ENCODE measurements at regions not wholly inside any gene's neighbourhood (a gene's known extent, or its start where the extent isn't known, plus 50 kb on each side); places are given as distances from the start of the nearest gene placed in this dataset.

- no peaks in the 10 kb centered on the region for H3K79me2 ChIP-seq
- no peak overlapping the region for H3K4me3 ChIP-seq
- H3K9me3 ChIP-seq (ENCODE audit: low read depth), result no peaks in the 10 kb centered on the region
- peaks cover 3% of the 10 kb centered on the region for H3K4me1 ChIP-seq (ENCODE audit: insufficient read depth)
- no peaks in the 10 kb centered on the region for H3K36me3 ChIP-seq (replicated peaks; ENCODE audit: insufficient read depth, low read depth)
- H3K4me2 ChIP-seq, result no peak overlapping the region
- H4K20me1 ChIP-seq (ENCODE audit: insufficient read depth, poor library complexity, severe bottlenecking), result no peaks in the 10 kb centered on the region
- DNase-seq (ENCODE audit: low spot score), result no peak
- TF ChIP-seq EZH2phosphoT487 (IDR thresholded peaks at IDR 0.05; ENCODE audit: low read depth, severe bottlenecking, unreplicated experiment) (no peak), EZH2 (IDR thresholded peaks at IDR 0.05; ENCODE audit: borderline replicate concordance) (no peak)
- TF ChIP-seq, protein P1, sequence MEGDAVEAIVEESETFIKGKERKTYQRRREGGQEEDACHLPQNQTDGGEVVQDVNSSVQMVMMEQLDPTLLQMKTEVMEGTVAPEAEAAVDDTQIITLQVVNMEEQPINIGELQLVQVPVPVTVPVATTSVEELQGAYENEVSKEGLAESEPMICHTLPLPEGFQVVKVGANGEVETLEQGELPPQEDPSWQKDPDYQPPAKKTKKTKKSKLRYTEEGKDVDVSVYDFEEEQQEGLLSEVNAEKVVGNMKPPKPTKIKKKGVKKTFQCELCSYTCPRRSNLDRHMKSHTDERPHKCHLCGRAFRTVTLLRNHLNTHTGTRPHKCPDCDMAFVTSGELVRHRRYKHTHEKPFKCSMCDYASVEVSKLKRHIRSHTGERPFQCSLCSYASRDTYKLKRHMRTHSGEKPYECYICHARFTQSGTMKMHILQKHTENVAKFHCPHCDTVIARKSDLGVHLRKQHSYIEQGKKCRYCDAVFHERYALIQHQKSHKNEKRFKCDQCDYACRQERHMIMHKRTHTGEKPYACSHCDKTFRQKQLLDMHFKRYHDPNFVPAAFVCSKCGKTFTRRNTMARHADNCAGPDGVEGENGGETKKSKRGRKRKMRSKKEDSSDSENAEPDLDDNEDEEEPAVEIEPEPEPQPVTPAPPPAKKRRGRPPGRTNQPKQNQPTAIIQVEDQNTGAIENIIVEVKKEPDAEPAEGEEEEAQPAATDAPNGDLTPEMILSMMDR (IDR thresholded peaks at IDR 0.05; ENCODE audit: poor library complexity), result no peak
- H3K27me3 ChIP-seq, result no peaks in the 10 kb centered on the region
- no peak overlapping the region for H3K27ac ChIP-seq
- H2AFZ ChIP-seq, result no peak overlapping the region
- whole genome bisulfite sequencing (ENCODE audit: low lambda C conversion rate, missing lambda C conversion rate), result 89% methylated on average over 11 of the region's 11 CpGs
- no peaks in the 10 kb centered on the region for H3K9me2 ChIP-seq (replicated peaks; ENCODE audit: insufficient read depth)
These were observed 58.7 kb upstream of the SMOX start for GRCh38 chr20:4089756-4090487.

DNA sequence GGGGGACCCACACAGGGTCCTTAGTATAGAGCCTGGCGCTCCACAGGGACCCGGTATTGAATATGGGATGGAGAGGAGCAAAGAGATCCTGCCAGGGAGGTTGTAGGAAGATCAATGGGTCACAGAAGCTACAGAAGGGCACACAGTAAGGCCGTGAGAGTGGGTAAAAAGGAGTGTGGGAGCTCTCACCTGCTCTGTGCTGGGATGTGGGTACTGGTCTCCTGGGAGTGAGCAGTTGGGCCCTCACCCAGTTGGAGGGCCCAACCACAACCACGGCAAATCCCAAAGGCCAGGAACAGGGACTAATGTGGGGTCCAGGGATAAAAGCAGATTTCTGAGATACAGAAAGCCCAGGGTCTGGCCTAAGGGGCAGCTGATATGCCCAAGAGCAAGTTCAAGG is 59.9 kb upstream of the SMOX start:
- no peak overlapping the region for H3K27ac ChIP-seq
- no peaks in the 10 kb centered on the region for H3K36me3 ChIP-seq (replicated peaks; ENCODE audit: insufficient read depth, low read depth)
- H3K4me2 ChIP-seq, result no peak overlapping the region
- WGBS (ENCODE audit: low lambda C conversion rate, missing lambda C conversion rate), result 95% methylated on average over 4 of the region's 4 CpGs
- H3K4me3 ChIP-seq, result no peak overlapping the region
- H3K79me2 ChIP-seq, result no peaks in the 10 kb centered on the region
- H2AFZ ChIP-seq, result no peak overlapping the region
- no peaks in the 10 kb centered on the region for H3K27me3 ChIP-seq
- H3K4me1 ChIP-seq (ENCODE audit: insufficient read depth), result peaks cover 3% of the 10 kb centered on the region
- no peaks in the 10 kb centered on the region for H4K20me1 ChIP-seq (ENCODE audit: insufficient read depth, poor library complexity, severe bottlenecking)
- H3K9me3 ChIP-seq (ENCODE audit: low read depth), result no peaks in the 10 kb centered on the region
- no peak for DNase-seq (ENCODE audit: low spot score)
- TF ChIP-seq, protein P1 (IDR thresholded peaks at IDR 0.05; ENCODE audit: poor library complexity), result no peak
- TF ChIP-seq EZH2 (IDR thresholded peaks at IDR 0.05; ENCODE audit: borderline replicate concordance) (no peak), EZH2phosphoT487 (IDR thresholded peaks at IDR 0.05; ENCODE audit: low read depth, severe bottlenecking, unreplicated experiment) (no peak)
- no peaks in the 10 kb centered on the region for H3K9me2 ChIP-seq (replicated peaks; ENCODE audit: insufficient read depth)

GRCh38 chr20:4087923-4088322 is 60.7 kb upstream of the SMOX start:
- H3K27me3 ChIP-seq, result no peaks in the 10 kb centered on the region
- no peaks in the 10 kb centered on the region for H3K9me2 ChIP-seq (replicated peaks; ENCODE audit: insufficient read depth)
- no peaks in the 10 kb centered on the region for H3K36me3 ChIP-seq (replicated peaks; ENCODE audit: insufficient read depth, low read depth)
- H3K27ac ChIP-seq, result no peak overlapping the region
- H3K79me2 ChIP-seq, result no peaks in the 10 kb centered on the region
- peaks cover 10% of the 10 kb centered on the region for H3K4me1 ChIP-seq (ENCODE audit: insufficient read depth)
- no peak for DNase-seq (ENCODE audit: low spot score)
- TF ChIP-seq, protein P1 (IDR thresholded peaks at IDR 0.05; ENCODE audit: poor library complexity), result no peak
- TF ChIP-seq EZH2phosphoT487 (IDR thresholded peaks at IDR 0.05; ENCODE audit: low read depth, severe bottlenecking, unreplicated experiment), result no peak
- no peak for TF ChIP-seq EZH2 (IDR thresholded peaks at IDR 0.05; ENCODE audit: borderline replicate concordance)
- H4K20me1 ChIP-seq (ENCODE audit: insufficient read depth, poor library complexity, severe bottlenecking), result no peaks in the 10 kb centered on the region
- H3K9me3 ChIP-seq (ENCODE audit: low read depth), result no peaks in the 10 kb centered on the region
- WGBS (ENCODE audit: low lambda C conversion rate, missing lambda C conversion rate), result 86% methylated on average over 4 of the region's 4 CpGs
- no peak overlapping the region for H2AFZ ChIP-seq
- no peak overlapping the region for H3K4me3 ChIP-seq
- H3K4me2 ChIP-seq, result no peak overlapping the region

All from hepatocyte (in vitro differentiated cells).